HCT116 (cell line): ENCODE measurements at regions not wholly inside any gene's neighbourhood (a gene's known extent, or its start where the extent isn't known, plus 50 kb on each side); places are given as distances from the start of the nearest gene placed in this dataset.

Experiments
- ATAC-seq: fragments of 200-7000 bp; cut with Tn5 transposase; 2 replicates; pipeline ENCODE4 v1.9.1; 2020; ENCODE audit warnings: mild to moderate bottlenecking, moderate library complexity
- BruUV-seq: library from RNA; stranded (reverse); fragments of 400-500 nt; replicated peaks from 2 replicates; lab custom pipeline; 2021; lab: Mats Ljungman, UMichigan
- CTCF ChIA-PET: fragments of 300-600 bp; sonication (Branson Sonifier 250); formaldehyde crosslinking; loops from one replicate; lab custom pipeline; 2021; ENCODE audit warnings: antibody characterized with exemption; lab: Charles Lee
- POLR2A ChIA-PET: fragments of 300-600, 350-600 bp; sonication (Branson Sonifier 250); formaldehyde crosslinking; loops from one replicate; lab custom pipeline; 2021; ENCODE audit warnings: antibody characterized with exemption; lab: Charles Lee
- RAD21 ChIA-PET, 2 experiments: fragments of 300-600 bp; sonication (Branson Sonifier 250); formaldehyde crosslinking; loops; one replicate each; lab custom pipeline; 2023; ENCODE audit warnings: low total read pairs in 2 of 2; ENCODE audit not compliant: uncharacterized antibody in 2 of 2, unreplicated experiment in 2 of 2, low non-redundant PET in 1 of 2; lab: Charles Lee
- DNase-seq: peaks from one replicate; pipeline ENCODE4 v3.0.0-alpha.2; 2010; ENCODE audit warnings: low read depth, low spot score
- H2AFZ ChIP-seq: fragments of 200-600 bp; shearing (Covaris generic), sonication (generic); 2 replicates; pipeline ENCODE4 v1.6.1; 2017; ENCODE audit warnings: low read depth, mixed run types, mixed read lengths, antibody characterized with exemption, low read length; ENCODE audit not compliant: poor library complexity, severe bottlenecking
- H3K27ac ChIP-seq: 2 replicates; pipeline ENCODE4 v1.5.1; 2012; ENCODE audit warnings: low read depth, low read length
- H3K27me3 ChIP-seq: fragments of 200-600 bp; sonication (generic); 2 replicates; pipeline ENCODE4 v1.6.1; 2016; ENCODE audit warnings: mixed run types, low read length, mixed read lengths; ENCODE audit not compliant: insufficient read depth
- H3K36me3 ChIP-seq, 2 experiments: fragments of 200-500 bp in 1 of 2; fragments of 200-600 bp in 1 of 2; sonication (Bioruptor generic) in 1 of 2; sonication (generic) in 1 of 2; 2 replicates each; pipeline versions ENCODE4 v1.5.1 to v1.6.1; 2014 to 2016; ENCODE audit warnings: low read length in 2 of 2, inconsistent platforms in 1 of 2, mixed read lengths in 1 of 2, mixed run types in 1 of 2; ENCODE audit not compliant: insufficient read depth in 2 of 2, control insufficient read depth in 1 of 2
- H3K4me1 ChIP-seq, 2 experiments: fragments of 200-600 bp in 1 of 2; sonication (generic) in 1 of 2; 2 replicates each; pipeline versions ENCODE4 v1.5.1 to v1.6.1; 2012 to 2017; ENCODE audit warnings: low read length in 2 of 2, inconsistent platforms in 1 of 2, mild to moderate bottlenecking in 1 of 2, mixed read lengths in 1 of 2, mixed run types in 1 of 2, moderate library complexity in 1 of 2; ENCODE audit not compliant: insufficient read depth in 2 of 2, control insufficient read depth in 1 of 2
- H3K4me2 ChIP-seq: fragments of 200-600 bp; sonication (generic); 2 replicates; pipeline ENCODE4 v1.6.1; 2017; ENCODE audit warnings: mixed run types, low read length, mixed read lengths
- H3K4me3 ChIP-seq, 2 experiments: fragments of 200-600 bp in 1 of 2; sonication (generic) in 1 of 2; replicated peaks in 1 of 2; 2 replicates each; pipeline ENCODE4 v1.5.1; 2011 to 2016; ENCODE audit warnings: low read length in 2 of 2, control low read depth in 1 of 2, low read depth in 1 of 2, mild to moderate bottlenecking in 1 of 2, mixed read lengths in 1 of 2, mixed run types in 1 of 2
- H3K79me2 ChIP-seq: fragments of 200-600 bp; sonication (generic); 2 replicates; pipeline ENCODE4 v1.6.1; 2017; ENCODE audit warnings: mild to moderate bottlenecking, mixed run types, low read length, moderate library complexity, mixed read lengths; ENCODE audit not compliant: insufficient read depth
- H3K9ac ChIP-seq: fragments of 200-600 bp; sonication (generic); 2 replicates; pipeline ENCODE4 v1.6.1; 2016; ENCODE audit warnings: low read length, mixed read lengths
- H3K9me2 ChIP-seq: fragments of 200-600 bp; sonication (generic), shearing (Covaris generic); 2 replicates; pipeline ENCODE4 v1.6.1; 2017; ENCODE audit warnings: mixed run types, mild to moderate bottlenecking, moderate library complexity; ENCODE audit not compliant: insufficient read depth
- H3K9me3 ChIP-seq, 2 experiments: fragments of 200-500 bp in 1 of 2; fragments of 200-600 bp in 1 of 2; sonication (Bioruptor generic) in 1 of 2; sonication (generic) in 1 of 2; 2 replicates each; pipeline ENCODE4 v1.6.1; 2014 to 2017; ENCODE audit warnings: low read length in 2 of 2, mixed read lengths in 2 of 2, inconsistent platforms in 1 of 2, low read depth in 1 of 2, mild to moderate bottlenecking in 1 of 2, mixed run types in 1 of 2, moderate library complexity in 1 of 2; ENCODE audit not compliant: control insufficient read depth in 1 of 2, insufficient read depth in 1 of 2
- H4K20me1 ChIP-seq: fragments of 200-600 bp; sonication (generic), shearing (Covaris generic); 2 replicates; pipeline ENCODE4 v1.6.1; 2017; ENCODE audit warnings: mixed run types, mild to moderate bottlenecking, moderate library complexity; ENCODE audit not compliant: insufficient read depth
- ATF3 ChIP-seq: IDR thresholded peaks from 2 replicates; pipeline ENCODE4 v1.6.1; 2012
- CEBPB ChIP-seq: IDR thresholded peaks from 2 replicates; pipeline ENCODE4 v1.6.1; 2012; ENCODE audit warnings: low read depth
- ELF1 ChIP-seq: IDR thresholded peaks from 2 replicates; pipeline ENCODE4 v1.6.1; 2012; ENCODE audit warnings: low read depth, borderline replicate concordance
- FOSL1 ChIP-seq: IDR thresholded peaks from 2 replicates; pipeline ENCODE4 v1.6.1; 2012; ENCODE audit warnings: low read depth
- POLR2AphosphoS5 ChIP-seq: IDR thresholded peaks from 2 replicates; pipeline ENCODE4 v1.6.1; 2011; ENCODE audit warnings: mild to moderate bottlenecking, low read depth, low read length, moderate library complexity
- ZBTB33 ChIP-seq: IDR thresholded peaks from 2 replicates; pipeline ENCODE4 v1.6.1; 2011; ENCODE audit warnings: mild to moderate bottlenecking, low read length, moderate library complexity; ENCODE audit not compliant: insufficient replicate concordance; ENCODE audit errors: extremely low read depth
- intact Hi-C: fragments of 100-400 bp; cut with micrococcal nuclease; formaldehyde crosslinking; loops from 2 replicates; pipeline ENCODE4 v1.10.0; 2022

- Histone ChIP-seq H3K4me3 (no peak overlapping the region), H2AFZ (no peak overlapping the region), H3K9me2 (no peaks in the 10 kb centered on the region), H3K4me1 (no peaks in the 10 kb centered on the region), H4K20me1 (no peaks in the 10 kb centered on the region), H3K36me3 (no peaks in the 10 kb centered on the region), H3K9me3 (no peaks in the 10 kb centered on the region), H3K4me2 (no peak overlapping the region), H3K79me2 (no peaks in the 10 kb centered on the region), H3K27ac (no peak overlapping the region), H3K27me3 (no peaks in the 10 kb centered on the region), H3K9ac (no peak overlapping the region)
- TF ChIP-seq POLR2AphosphoS5 = no peak
- ChIA-PET CTCF (no interaction called here), RAD21 (no interaction called here), POLR2A (no interaction called here)
- intact Hi-C loops = no loop called here
- BruUV-seq = no TSS peak
- DNase-seq = no peak
- ATAC-seq = no peak
Measured at GRCh38 chr11:92628401-92629292, 340.8 kb upstream of the MTNR1B start.

- no peak overlapping the region for H3K27ac ChIP-seq
Measured at GRCh38 chr11:92632495-92632894, 337.0 kb upstream of the MTNR1B start.

More at GRCh38 chr11:92632495-92632894, 337.0 kb upstream of the MTNR1B start:
- Histone ChIP-seq H3K9me2 (no peaks in the 10 kb centered on the region), H4K20me1 (no peaks in the 10 kb centered on the region), H3K27me3 (no peaks in the 10 kb centered on the region), H3K36me3 (no peaks in the 10 kb centered on the region), H2AFZ (no peak overlapping the region), H3K9me3 (no peaks in the 10 kb centered on the region; a peak in 1 of 4 replicates), H3K4me2 (no peak overlapping the region), H3K4me3 (no peak overlapping the region), H3K9ac (no peak overlapping the region), H3K4me1 (no peaks in the 10 kb centered on the region), H3K79me2 (no peaks in the 10 kb centered on the region)
- DNase-seq = no peak
- ChIA-PET RAD21 (no interaction called here), CTCF (no interaction called here), POLR2A (no interaction called here)
- BruUV-seq = no TSS peak
- TF ChIP-seq ZBTB33 (no peak), CEBPB (no peak), ATF3 (no peak), FOSL1 (no peak), ELF1 (no peak)
- intact Hi-C loops = no loop called here
- no peak for ATAC-seq
